GM10266 (cell line): ENCODE measurements at regions not wholly inside any gene's neighbourhood (a gene's known extent, or its start where the extent isn't known, plus 50 kb on each side); places are given as distances from the start of the nearest gene placed in this dataset.

Experiments
- DNase-seq: peaks from one replicate; pipeline ENCODE4 v3.0.0; 2012; ENCODE audit errors: extremely low spot score
- TF ChIP-seq, protein P1 (sequence below): IDR thresholded peaks from 2 replicates; pipeline ENCODE4 v1.5.1; 2012; ENCODE audit warnings: mild to moderate bottlenecking, low read depth; ENCODE audit not compliant: control insufficient read depth, insufficient read depth; ENCODE audit errors: missing control alignments

DNA sequence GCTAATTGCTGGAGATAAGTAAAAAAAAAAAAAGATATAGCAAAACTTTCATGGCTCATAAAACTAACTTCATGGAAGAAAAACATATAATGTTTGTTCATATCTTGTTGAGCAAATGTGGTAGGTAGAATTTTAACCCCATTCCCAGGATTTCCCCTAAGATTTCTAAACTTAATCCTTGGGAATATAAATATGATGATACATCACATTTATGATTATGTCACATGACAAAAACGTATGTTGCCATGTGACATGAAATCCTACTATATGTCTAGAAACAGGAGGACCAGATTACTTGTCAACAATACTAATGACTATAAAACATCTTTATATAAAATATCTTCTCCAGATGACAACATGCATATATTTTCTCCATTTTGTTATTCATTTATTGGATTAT is 679.0 kb upstream of the LRRC4C start:
- TF ChIP-seq, protein P1, sequence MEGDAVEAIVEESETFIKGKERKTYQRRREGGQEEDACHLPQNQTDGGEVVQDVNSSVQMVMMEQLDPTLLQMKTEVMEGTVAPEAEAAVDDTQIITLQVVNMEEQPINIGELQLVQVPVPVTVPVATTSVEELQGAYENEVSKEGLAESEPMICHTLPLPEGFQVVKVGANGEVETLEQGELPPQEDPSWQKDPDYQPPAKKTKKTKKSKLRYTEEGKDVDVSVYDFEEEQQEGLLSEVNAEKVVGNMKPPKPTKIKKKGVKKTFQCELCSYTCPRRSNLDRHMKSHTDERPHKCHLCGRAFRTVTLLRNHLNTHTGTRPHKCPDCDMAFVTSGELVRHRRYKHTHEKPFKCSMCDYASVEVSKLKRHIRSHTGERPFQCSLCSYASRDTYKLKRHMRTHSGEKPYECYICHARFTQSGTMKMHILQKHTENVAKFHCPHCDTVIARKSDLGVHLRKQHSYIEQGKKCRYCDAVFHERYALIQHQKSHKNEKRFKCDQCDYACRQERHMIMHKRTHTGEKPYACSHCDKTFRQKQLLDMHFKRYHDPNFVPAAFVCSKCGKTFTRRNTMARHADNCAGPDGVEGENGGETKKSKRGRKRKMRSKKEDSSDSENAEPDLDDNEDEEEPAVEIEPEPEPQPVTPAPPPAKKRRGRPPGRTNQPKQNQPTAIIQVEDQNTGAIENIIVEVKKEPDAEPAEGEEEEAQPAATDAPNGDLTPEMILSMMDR, result no peak
- DNase-seq, result no peak

DNA sequence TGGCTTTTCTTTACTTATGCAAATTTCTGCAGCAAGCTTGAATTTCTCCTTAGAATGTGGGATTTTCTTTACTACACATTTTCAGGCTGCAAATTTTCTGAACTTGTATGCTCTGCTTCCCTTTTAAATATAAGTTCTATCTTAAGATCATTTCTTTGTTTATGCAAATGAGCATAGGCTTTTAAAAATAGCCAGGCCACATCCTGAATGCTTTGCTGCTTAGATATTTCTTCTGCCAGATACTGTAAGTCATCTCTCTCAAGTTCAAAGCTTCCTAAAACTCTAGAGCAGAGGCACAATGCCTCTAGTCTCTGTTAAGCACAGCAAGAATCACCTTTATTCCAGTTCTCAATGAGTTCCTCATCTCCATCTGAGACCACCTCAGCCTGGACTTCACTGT is 685.9 kb upstream of the LRRC4C start:
- no peak for DNase-seq
- TF ChIP-seq, protein P1, result no peak

DNA sequence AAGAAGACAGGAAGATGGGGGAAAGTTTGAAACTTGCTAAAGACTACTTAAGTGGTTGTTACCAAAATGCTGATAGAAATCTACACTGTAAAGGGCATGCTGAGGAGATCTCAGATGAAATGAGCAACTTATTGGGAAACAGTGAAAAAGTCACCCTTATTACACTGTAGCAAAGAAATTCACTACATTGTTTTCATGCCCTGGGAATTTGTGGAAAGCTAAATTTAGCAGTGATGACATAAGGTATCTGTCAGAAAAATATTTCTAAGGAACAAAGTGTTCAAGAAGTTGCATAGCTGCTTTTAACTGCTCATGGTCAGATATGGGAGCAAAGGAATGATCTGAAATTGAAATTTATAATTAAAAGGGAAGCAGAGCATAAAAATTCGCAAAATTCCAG is 702.4 kb upstream of the LRRC4C start:
- DNase-seq, result no peak
- TF ChIP-seq, protein P1, result no peak

DNA sequence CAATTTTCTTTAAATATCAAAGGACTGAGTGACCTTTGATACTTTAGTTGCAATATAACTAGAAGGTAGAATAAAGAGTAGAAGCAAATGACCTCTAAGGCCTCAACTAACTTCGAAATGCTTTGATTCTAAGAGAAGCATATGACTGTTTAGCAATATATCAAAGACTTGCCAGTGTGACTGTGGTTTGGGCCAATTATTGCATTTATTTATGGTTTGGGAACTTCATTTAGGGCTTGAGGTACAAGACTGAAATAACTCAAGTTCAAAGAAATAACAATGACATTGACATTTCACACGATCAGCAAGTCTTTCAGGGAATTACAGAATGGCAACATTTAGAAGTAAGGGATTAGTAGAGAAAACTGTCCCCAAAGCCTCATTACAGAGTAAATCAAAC is 709.7 kb upstream of the LRRC4C start:
- TF ChIP-seq, protein P1, result no peak
- DNase-seq, result no peak

DNA sequence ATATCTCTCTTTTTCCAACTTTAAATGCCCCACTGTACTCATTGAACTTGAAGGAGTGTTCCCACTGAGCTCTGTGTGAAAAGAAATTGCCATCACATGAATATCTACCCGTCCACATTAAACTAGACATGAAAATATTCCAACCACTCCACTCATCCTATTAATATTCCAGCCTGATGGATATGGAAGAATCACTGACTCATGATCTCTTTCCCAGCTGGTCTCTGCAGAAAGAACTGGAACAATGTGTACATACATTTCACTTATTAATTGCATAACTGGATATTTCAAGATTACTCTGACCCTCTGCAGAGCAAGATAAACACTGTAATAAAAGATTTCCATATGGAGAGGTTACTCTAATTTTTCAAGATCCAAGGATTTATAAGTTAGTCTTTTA is 711.1 kb upstream of the LRRC4C start:
- DNase-seq, result no peak
- TF ChIP-seq, protein P1, result no peak

DNA sequence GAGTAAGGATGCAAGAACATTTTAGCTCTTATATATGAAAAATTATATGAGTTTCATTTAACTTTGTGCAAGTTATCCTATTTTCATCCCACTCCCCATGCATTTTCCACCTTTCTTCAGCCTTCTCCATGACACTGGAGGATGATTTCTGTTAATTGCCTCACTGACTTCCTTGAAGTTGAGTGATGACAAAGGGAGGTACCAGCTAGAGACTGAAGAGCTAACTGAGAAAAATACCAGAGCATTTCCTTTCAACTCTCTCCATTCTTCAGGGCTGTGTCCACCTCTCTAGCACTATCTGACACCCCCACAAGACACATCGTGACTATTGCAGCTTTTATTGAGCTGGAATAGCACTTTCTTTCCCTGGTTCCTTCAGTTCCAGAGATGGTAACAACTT is 711.6 kb upstream of the LRRC4C start:
- DNase-seq, result no peak
- TF ChIP-seq, protein P1, result no peak

DNA sequence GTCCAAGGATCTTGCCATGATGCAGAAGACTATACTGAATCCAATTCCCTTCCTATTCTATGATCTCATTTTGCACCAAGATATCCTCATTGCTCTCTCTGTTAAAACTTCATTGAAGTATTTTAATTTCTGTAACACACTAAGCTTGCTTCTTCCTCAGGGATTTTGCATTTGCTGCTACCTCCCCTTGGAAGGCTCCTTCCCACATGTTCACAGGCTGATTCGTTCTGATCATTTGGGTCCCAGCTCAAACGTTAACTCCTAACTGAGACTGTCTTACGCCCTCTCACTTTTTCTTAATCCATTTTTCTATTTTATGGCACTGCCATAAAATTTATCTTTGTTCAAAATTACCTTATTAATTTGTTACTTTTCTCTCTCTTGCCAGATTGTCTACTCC is 713.0 kb upstream of the LRRC4C start:
- no peak for DNase-seq
- TF ChIP-seq, protein P1, result no peak
